Suprapubic skin (tissue), 4 donors: ENCODE measurements at regions not wholly inside any gene's neighbourhood (a gene's known extent, or its start where the extent isn't known, plus 50 kb on each side); places are given as distances from the start of the nearest gene placed in this dataset.

Source experiments
- DNase-seq, 2 donors: peaks; one replicate each; pipeline ENCODE4 v3.0.0-alpha.2; 2019; ENCODE audit warnings: low spot score in 2 of 2
- H3K27ac ChIP-seq: fragments of 200-600 bp; sonication (generic); one replicate; pipeline ENCODE4 v1.5.1; 2019
- H3K27me3 ChIP-seq: fragments of 200-600 bp; sonication (generic); one replicate; pipeline ENCODE4 v1.5.1; 2019
- H3K36me3 ChIP-seq: fragments of 200-600 bp; sonication (generic); one replicate; pipeline ENCODE4 v1.5.1; 2019
- H3K4me1 ChIP-seq: fragments of 200-600 bp; sonication (generic); one replicate; pipeline ENCODE4 v1.5.1; 2019
- H3K4me3 ChIP-seq: fragments of 200-600 bp; sonication (generic); one replicate; pipeline ENCODE4 v1.5.1; 2019; ENCODE audit warnings: mild to moderate bottlenecking
- H3K9me3 ChIP-seq: fragments of 200-600 bp; sonication (generic); one replicate; pipeline ENCODE4 v1.5.1; 2019
- CTCF ChIP-seq, 2 donors: fragments of 200-600 bp in 1 of 2; fragments of 450-650 bp in 1 of 2; sonication (generic) in 1 of 2; IDR thresholded peaks; one replicate each; pipeline ENCODE4 v1.5.1; 2016 to 2019; ENCODE audit warnings: antibody characterized with exemption in 2 of 2, mild to moderate bottlenecking in 1 of 2, moderate library complexity in 1 of 2
- EP300 ChIP-seq: sonication (generic); formaldehyde crosslinking; IDR thresholded peaks from one replicate; pipeline ENCODE4 v1.6.1; 2017; ENCODE audit warnings: antibody characterized with exemption
- POLR2A ChIP-seq, 2 donors: fragments of 450-650 bp; IDR thresholded peaks; one replicate each; pipeline ENCODE4 v1.6.1; 2017; ENCODE audit warnings: antibody characterized with exemption in 2 of 2, mild to moderate bottlenecking in 2 of 2, moderate library complexity in 2 of 2
- POLR2AphosphoS5 ChIP-seq, 3 donors: sonication (generic); formaldehyde crosslinking; IDR thresholded peaks; one replicate each; pipeline ENCODE4 v1.6.1; 2017; ENCODE audit warnings: antibody characterized with exemption in 3 of 3
- WGBS: methylation state at CpG from one replicate; pipeline ENCODE4 v1.1.5; 2018; 5-methylcytosine and 5-hydroxymethylcytosine counted together

GRCh38 chr18:78605255-78605654 is 374.4 kb upstream of the SALL3 start:
- Histone ChIP-seq H3K27ac (no peak overlapping the region), H3K36me3 (no peaks in the 10 kb centered on the region), H3K9me3 (no peaks in the 10 kb centered on the region), H3K27me3 (peaks cover 8% of the 10 kb centered on the region), H3K4me3 (no peak overlapping the region), H3K4me1 (no peaks in the 10 kb centered on the region)
- DNase-seq = no peak
- 88% methylated on average over 16 of the region's 16 CpGs for WGBS
- TF ChIP-seq POLR2AphosphoS5 (IDR thresholded peaks at IDR 0.05) = no peak
- no peak for TF ChIP-seq POLR2A (IDR thresholded peaks at IDR 0.05)
- TF ChIP-seq EP300 = no peak
- no peak for TF ChIP-seq CTCF (IDR thresholded peaks at IDR 0.05)

- Histone ChIP-seq H3K27ac (no peak overlapping the region), H3K36me3 (no peaks in the 10 kb centered on the region), H3K4me1 (no peaks in the 10 kb centered on the region), H3K27me3 (no peaks in the 10 kb centered on the region), H3K9me3 (no peaks in the 10 kb centered on the region), H3K4me3 (no peak overlapping the region)
- DNase-seq = no peak
- no peak for TF ChIP-seq POLR2AphosphoS5 (IDR thresholded peaks at IDR 0.05)
- no peak for TF ChIP-seq POLR2A (IDR thresholded peaks at IDR 0.05)
- TF ChIP-seq EP300 = no peak
- no peak for TF ChIP-seq CTCF (IDR thresholded peaks at IDR 0.05)
- WGBS = 69% methylated on average over 17 of the region's 17 CpGs
Measured at GRCh38 chr18:78607221-78607620, 372.4 kb upstream of the SALL3 start.

- TF ChIP-seq CTCF (IDR thresholded peaks at IDR 0.05) (no peak), POLR2AphosphoS5 (IDR thresholded peaks at IDR 0.05) (no peak), EP300 (no peak), POLR2A (IDR thresholded peaks at IDR 0.05) (no peak)
- DNase-seq = no peak
- Histone ChIP-seq H3K4me1 (no peaks in the 10 kb centered on the region), H3K9me3 (no peaks in the 10 kb centered on the region), H3K27ac (no peak overlapping the region), H3K4me3 (no peak overlapping the region), H3K27me3 (no peaks in the 10 kb centered on the region), H3K36me3 (no peaks in the 10 kb centered on the region)
- 81% methylated on average over 15 of the region's 15 CpGs for WGBS
Measured at GRCh38 chr18:78607784-78608183, 371.8 kb upstream of the SALL3 start.

GRCh38 chr18:78610179-78610578 is 369.4 kb upstream of the SALL3 start:
- TF ChIP-seq CTCF (IDR thresholded peaks at IDR 0.05) = no peak
- TF ChIP-seq POLR2A (IDR thresholded peaks at IDR 0.05) = no peak
- TF ChIP-seq EP300 = no peak
- no peak for TF ChIP-seq POLR2AphosphoS5 (IDR thresholded peaks at IDR 0.05)
- no peaks in the 10 kb centered on the region for H3K27me3 ChIP-seq
- 73% methylated on average over 9 of the region's 12 CpGs for WGBS

GRCh38 chr18:78611201-78611800 is 368.3 kb upstream of the SALL3 start:
- H3K9me3 ChIP-seq = no peaks in the 10 kb centered on the region
- no peak for TF ChIP-seq POLR2A (IDR thresholded peaks at IDR 0.05)
- TF ChIP-seq EP300 = no peak
- no peak for TF ChIP-seq CTCF (IDR thresholded peaks at IDR 0.05)
- no peak for TF ChIP-seq POLR2AphosphoS5 (IDR thresholded peaks at IDR 0.05)
- no peaks in the 10 kb centered on the region for H3K27me3 ChIP-seq
- no peak for DNase-seq
- no peak overlapping the region for H3K27ac ChIP-seq
- H3K4me3 ChIP-seq = no peak overlapping the region
- 86% methylated on average over 16 of the region's 16 CpGs for WGBS
- no peaks in the 10 kb centered on the region for H3K36me3 ChIP-seq
- no peaks in the 10 kb centered on the region for H3K4me1 ChIP-seq

More at GRCh38 chr18:78610179-78610578, 369.4 kb upstream of the SALL3 start:
- no peak for DNase-seq
- H3K9me3 ChIP-seq = no peaks in the 10 kb centered on the region
- no peak overlapping the region for H3K4me3 ChIP-seq
- no peaks in the 10 kb centered on the region for H3K4me1 ChIP-seq
- H3K27ac ChIP-seq = no peak overlapping the region
- no peaks in the 10 kb centered on the region for H3K36me3 ChIP-seq
